T-cell (primary cell): ENCODE measurements at regions not wholly inside any gene's neighbourhood (a gene's known extent, or its start where the extent isn't known, plus 50 kb on each side); places are given as distances from the start of the nearest gene placed in this dataset.

Experiments
- ATAC-seq, 4 experiments: fragments of 200-7000 bp in 3 of 4; fragments of 150-1000 bp in 1 of 4; cut with Tn5 transposase; replicated peaks in 1 of 4; 1 replicate in 3 of 4; 2 replicates in 1 of 4; pipeline ENCODE4 v1.10.0; 2021; ENCODE audit warnings: moderate library complexity in 3 of 4, mild to moderate bottlenecking in 2 of 4, moderate number of reproducible peaks in 1 of 4
- CTCF ChIA-PET, 2 donors: fragments of 300-600 bp; sonication (Branson Sonifier 250); formaldehyde crosslinking; loops; one replicate each; lab custom pipeline; 2022; ENCODE audit warnings: antibody characterized with exemption in 2 of 2; lab: Charles Lee
- POLR2A ChIA-PET, 2 donors: fragments of 300-600 bp; sonication (Branson Sonifier 250); formaldehyde crosslinking; loops; one replicate each; lab custom pipeline; 2022; ENCODE audit warnings: antibody characterized with exemption in 2 of 2; lab: Charles Lee
- DNase-seq, 35 experiments: peaks; one replicate each; pipeline versions ENCODE4 v3.0.0 to v3.0.0-alpha.2; 2013 to 2023
- H3K27ac ChIP-seq: one replicate; pipeline ENCODE4 v1.5.1; 2013; ENCODE audit warnings: low read length
- H3K27me3 ChIP-seq, 2 experiments: replicated peaks in 1 of 2; 1 replicate in 1 of 2; 2 replicates in 1 of 2; pipeline versions ENCODE4 v1.6.1 to v1.7.0; 2013; ENCODE audit warnings: low read length in 1 of 2, mixed read lengths in 1 of 2; ENCODE audit not compliant: control insufficient read depth in 2 of 2, insufficient read depth in 2 of 2; ENCODE audit errors: extremely low read depth in 1 of 2
- H3K36me3 ChIP-seq, 2 donors: 1 replicate in 1 of 2; 2 replicates in 1 of 2; pipeline versions ENCODE4 v1.6.1 to v1.7.0; 2013; ENCODE audit warnings: low read length in 1 of 2; ENCODE audit not compliant: control insufficient read depth in 2 of 2, insufficient read depth in 1 of 2; ENCODE audit errors: extremely low read depth in 1 of 2
- H3K4me1 ChIP-seq, 2 experiments: 1 replicate in 1 of 2; 2 replicates in 1 of 2; pipeline versions ENCODE4 v1.6.1 to v1.7.0; 2013; ENCODE audit warnings: low read length in 2 of 2, mixed read lengths in 1 of 2; ENCODE audit not compliant: insufficient read depth in 2 of 2, control insufficient read depth in 1 of 2; ENCODE audit errors: extremely low read depth in 1 of 2
- H3K4me3 ChIP-seq, 2 donors: 1 replicate in 1 of 2; 2 replicates in 1 of 2; pipeline versions ENCODE4 v1.5.1 to v1.7.0; 2013; ENCODE audit warnings: mild to moderate bottlenecking in 2 of 2, low read length in 1 of 2, moderate library complexity in 1 of 2; ENCODE audit not compliant: control insufficient read depth in 1 of 2; ENCODE audit errors: extremely low read depth in 1 of 2
- H3K9me3 ChIP-seq: 2 replicates; pipeline ENCODE4 v1.7.0; 2013
- H3K27ac Mint-ChIP-seq, 2 donors: one replicate each; pipeline ENCODE4 v1.8.0; 2020 to 2021; ENCODE audit warnings: mild to moderate bottlenecking in 2 of 2, mixed read lengths in 2 of 2
- H3K27me3 Mint-ChIP-seq, 2 donors: one replicate each; pipeline ENCODE4 v1.8.0; 2021 to 2022; ENCODE audit warnings: mixed read lengths in 2 of 2
- H3K36me3 Mint-ChIP-seq: one replicate; pipeline ENCODE4 v1.8.0; 2021; ENCODE audit warnings: mixed read lengths
- H3K4me1 Mint-ChIP-seq, 3 donors: one replicate each; pipeline ENCODE4 v1.8.0; 2020 to 2022; ENCODE audit warnings: mixed read lengths in 3 of 3, mild to moderate bottlenecking in 1 of 3
- H3K4me3 Mint-ChIP-seq, 3 donors: one replicate each; pipeline ENCODE4 v1.8.0; 2020 to 2022; ENCODE audit warnings: mild to moderate bottlenecking in 3 of 3, mixed read lengths in 3 of 3, moderate library complexity in 3 of 3
- H3K9me3 Mint-ChIP-seq, 3 donors: one replicate each; pipeline ENCODE4 v1.8.0; 2020 to 2022; ENCODE audit warnings: mixed read lengths in 3 of 3
- WGBS: methylation state at CpG from one replicate; pipeline ENCODE4 v1.1.5; 2013; ENCODE audit warnings: missing lambda C conversion rate; ENCODE audit not compliant: insufficient coverage; 5-methylcytosine and 5-hydroxymethylcytosine counted together

DNA sequence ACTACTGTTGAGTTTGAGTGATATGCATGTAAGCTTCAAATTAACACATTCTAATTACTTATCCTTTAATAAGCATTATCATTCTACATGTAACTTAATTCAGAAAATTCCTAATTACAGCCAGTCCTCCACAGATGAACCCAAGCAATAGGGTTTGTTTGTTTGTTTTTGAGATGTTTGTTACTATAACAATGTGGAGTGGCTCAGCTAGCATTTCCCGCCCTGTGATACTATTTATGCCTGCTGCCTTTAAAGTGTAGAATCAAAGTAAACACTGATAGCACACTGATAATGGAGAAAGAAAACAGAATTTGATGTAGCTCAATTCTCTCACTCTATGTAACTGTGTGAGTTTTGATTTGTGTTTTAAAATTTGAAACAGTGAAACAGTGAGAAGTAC lies 105.1 kb upstream of the IGF1R start:
- Histone ChIP-seq H3K9me3 (no peaks in the 10 kb centered on the region), H3K36me3 (no peaks in the 10 kb centered on the region), H3K27ac (no peak overlapping the region), H3K4me3 (no peak overlapping the region), H3K27me3 (peaks cover 0 to 28% of the 10 kb centered on the region in 2 experiments), H3K4me1 (peaks cover 6 to 9% of the 10 kb centered on the region in 2 experiments)
- peaks cover 36 to 46% of the 10 kb centered on the region in 2 donors for H3K27me3 Mint-ChIP-seq
- peaks cover 11 to 15% (median 13%) of the 10 kb centered on the region in 3 donors for H3K4me1 Mint-ChIP-seq
- H3K36me3 Mint-ChIP-seq, result no peaks in the 10 kb centered on the region
- no peak overlapping the region for H3K27ac Mint-ChIP-seq
- ATAC-seq (no peak), DNase-seq (no peak)
- H3K4me3 Mint-ChIP-seq, result no peak overlapping the region
- WGBS, result no CpG with 5 or more reads among the region's 1 CpG
- no peaks in the 10 kb centered on the region for H3K9me3 Mint-ChIP-seq
- CTCF ChIA-PET, result no interaction called here
- POLR2A ChIA-PET, result interaction anchor here in 1 of 2 donors (0.6 kb wide), 1 partner anchor 16 kb away, joined by 3 read pairs; no protein-coding TSS in a partner anchor

DNA sequence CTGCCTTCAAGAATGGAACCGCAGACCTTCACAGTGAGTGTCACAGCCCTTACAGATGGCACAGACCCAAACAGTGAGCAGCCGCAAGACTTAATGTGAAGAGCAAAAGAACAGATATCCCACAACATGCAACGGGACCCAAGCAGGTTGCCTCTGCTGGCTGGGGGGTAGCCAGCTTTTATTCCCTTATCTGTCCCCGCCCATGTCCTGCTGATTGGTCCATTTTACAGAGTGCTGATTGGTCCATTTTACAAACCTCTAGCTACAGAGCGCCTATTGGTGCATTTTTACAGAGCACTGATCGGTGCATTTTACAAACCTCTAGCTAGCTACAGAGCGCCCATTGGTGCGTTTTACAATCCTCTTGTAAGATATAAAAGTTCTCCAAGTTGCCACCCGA lies 102.0 kb upstream of the IGF1R start:
- CTCF ChIA-PET, result no interaction called here
- Mint-ChIP-seq H3K4me3 (no peak overlapping the region), H3K27ac (no peak overlapping the region), H3K4me1 (peaks cover 21 to 24% (median 24%) of the 10 kb centered on the region in 3 donors), H3K27me3 (peaks cover 44 to 45% of the 10 kb centered on the region in 2 donors), H3K36me3 (no peaks in the 10 kb centered on the region), H3K9me3 (no peaks in the 10 kb centered on the region)
- POLR2A ChIA-PET, result no interaction called here
- no peak for DNase-seq
- Histone ChIP-seq H3K27ac (no peak overlapping the region), H3K4me3 (no peak overlapping the region), H3K9me3 (no peaks in the 10 kb centered on the region), H3K36me3 (no peaks in the 10 kb centered on the region), H3K4me1 (peaks cover 6 to 16% of the 10 kb centered on the region in 2 experiments), H3K27me3 (peaks cover 0 to 49% of the 10 kb centered on the region in 2 experiments)
- ATAC-seq, result no peak
- WGBS, result 92% methylated on average over 8 of the region's 9 CpGs

- H3K27me3 ChIP-seq, result peaks cover 0 to 45% of the 10 kb centered on the region in 2 experiments
- no peaks in the 10 kb centered on the region for H3K36me3 ChIP-seq
- H3K4me1 Mint-ChIP-seq, result peaks cover 21 to 24% (median 24%) of the 10 kb centered on the region in 3 donors
- H3K27ac ChIP-seq, result no peak overlapping the region
- 21% methylated on average over 2 of the region's 5 CpGs for WGBS
- peak overlapping the region; percentile 79 to 88 (median 85) for H3K4me3 Mint-ChIP-seq
- no peak for ATAC-seq
- no peaks in the 10 kb centered on the region for H3K36me3 Mint-ChIP-seq
- H3K27ac Mint-ChIP-seq, result no peak overlapping the region
- H3K9me3 ChIP-seq, result no peaks in the 10 kb centered on the region
- peaks cover 41 to 42% of the 10 kb centered on the region in 2 donors for H3K27me3 Mint-ChIP-seq
- ChIA-PET POLR2A (no interaction called here), CTCF (no interaction called here)
- DNase-seq, result no peak
- H3K4me1 ChIP-seq, result peaks cover 6 to 16% of the 10 kb centered on the region in 2 experiments
- H3K9me3 Mint-ChIP-seq, result no peaks in the 10 kb centered on the region
- H3K4me3 ChIP-seq, result no peak overlapping the region
These were observed 101.1 kb upstream of the IGF1R start for GRCh38 chr15:98547275-98547674.

- Histone ChIP-seq H3K27ac (no peak overlapping the region), H3K4me1 (peaks cover 6 to 16% of the 10 kb centered on the region in 2 experiments), H3K9me3 (no peaks in the 10 kb centered on the region), H3K27me3 (peaks cover 0 to 42% of the 10 kb centered on the region in 2 experiments), H3K4me3 (peak overlapping the region; percentile 51 to 83), H3K36me3 (no peaks in the 10 kb centered on the region)
- H3K4me1 Mint-ChIP-seq, result peaks cover 21 to 24% (median 24%) of the 10 kb centered on the region in 3 donors
- POLR2A ChIA-PET, result no interaction called here
- 2% methylated on average over 8 of the region's 19 CpGs for WGBS
- CTCF ChIA-PET, result no interaction called here
- no peaks in the 10 kb centered on the region for H3K36me3 Mint-ChIP-seq
- H3K27ac Mint-ChIP-seq, result peak overlapping the region in 1 of 2 donors; percentile 65
- peaks cover 41 to 43% of the 10 kb centered on the region in 2 donors for H3K27me3 Mint-ChIP-seq
- ATAC-seq (peak in 3 of 4 experiments; percentile 13 to 57 (median 22)), DNase-seq (peak in 3 of 35 experiments; percentile 2 to 5 (median 4))
- no peaks in the 10 kb centered on the region for H3K9me3 Mint-ChIP-seq
- peak overlapping the region; percentile 79 to 88 (median 85) for H3K4me3 Mint-ChIP-seq
These were observed 100.6 kb upstream of the IGF1R start for GRCh38 chr15:98547741-98548138.

GRCh38 chr15:98548139-98548971 lies 100.0 kb upstream of the IGF1R start:
- Histone ChIP-seq H3K36me3 (no peaks in the 10 kb centered on the region), H3K27ac (no peak overlapping the region), H3K27me3 (peaks cover 0 to 42% of the 10 kb centered on the region in 2 experiments), H3K4me1 (peaks cover 6 to 16% of the 10 kb centered on the region in 2 experiments), H3K9me3 (no peaks in the 10 kb centered on the region), H3K4me3 (peak overlapping the region; percentile 51 to 83)
- Mint-ChIP-seq H3K27ac (peak overlapping the region in 1 of 2 donors; percentile 65), H3K4me3 (peak overlapping the region; percentile 79 to 88 (median 85)), H3K9me3 (no peaks in the 10 kb centered on the region), H3K4me1 (peaks cover 21 to 24% (median 24%) of the 10 kb centered on the region in 3 donors), H3K36me3 (no peaks in the 10 kb centered on the region), H3K27me3 (peaks cover 41 to 44% of the 10 kb centered on the region in 2 donors)
- WGBS, result 1% methylated on average over 49 of the region's 65 CpGs
- DNase-seq (peak in 15 of 35 experiments; percentile 1 to 21 (median 7)), ATAC-seq (peak; percentile 60 to 84 (median 67))
- ChIA-PET POLR2A (no interaction called here), CTCF (interaction anchor here in 1 of 2 donors (0.7 kb wide), 1 partner anchor 197 kb away, joined by 5 read pairs; no protein-coding TSS in a partner anchor)

- WGBS, result no CpG with 5 or more reads among the region's 11 CpGs
- Histone ChIP-seq H3K4me3 (peak overlapping the region in 1 of 2 donors; percentile 83), H3K27me3 (peaks cover 0 to 42% of the 10 kb centered on the region in 2 experiments), H3K36me3 (no peaks in the 10 kb centered on the region), H3K9me3 (no peaks in the 10 kb centered on the region), H3K4me1 (peaks cover 6 to 16% of the 10 kb centered on the region in 2 experiments), H3K27ac (no peak overlapping the region)
- ChIA-PET POLR2A (no interaction called here), CTCF (interaction anchor here in 1 of 2 donors (0.7 kb wide), 1 partner anchor 196 kb away, joined by 5 read pairs; no protein-coding TSS in a partner anchor)
- ATAC-seq (no peak), DNase-seq (no peak)
- H3K9me3 Mint-ChIP-seq, result no peaks in the 10 kb centered on the region
- H3K4me3 Mint-ChIP-seq, result peak overlapping the region; percentile 71 to 88 (median 79)
- peaks cover 21 to 24% (median 24%) of the 10 kb centered on the region in 3 donors for H3K4me1 Mint-ChIP-seq
- H3K36me3 Mint-ChIP-seq, result no peaks in the 10 kb centered on the region
- H3K27me3 Mint-ChIP-seq, result peaks cover 41 to 43% of the 10 kb centered on the region in 2 donors
- H3K27ac Mint-ChIP-seq, result no peak overlapping the region
These were observed 99.3 kb upstream of the IGF1R start for GRCh38 chr15:98549003-98549402.
